NCI-H2029 (cell line): ENCODE measurements at regions not wholly inside any gene's neighbourhood (a gene's known extent, or its start where the extent isn't known, plus 50 kb on each side); places are given as distances from the start of the nearest gene placed in this dataset.

Experiments
- DNase-seq: peaks from one replicate; lab custom pipeline; 2025; lab: John Stamatoyannopoulos, UW

DNA sequence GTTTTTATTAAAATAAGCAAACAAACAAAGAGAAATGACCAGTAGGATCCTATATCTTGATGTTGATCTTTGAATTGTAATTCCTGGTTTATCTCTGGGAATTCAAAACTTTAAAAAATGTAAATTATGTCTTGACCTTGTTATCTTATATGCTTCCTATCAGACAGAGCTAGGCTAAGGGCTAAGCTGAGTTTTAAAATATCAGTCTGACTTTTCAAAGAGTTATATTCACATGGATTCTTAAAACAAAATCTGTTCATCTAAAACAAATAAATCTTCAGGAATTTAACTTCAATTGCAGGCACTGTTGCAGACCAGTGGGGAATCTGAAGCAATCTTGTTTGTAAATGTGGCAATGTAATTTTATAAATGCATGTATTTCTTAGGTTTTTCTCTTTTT is 1144.1 kb downstream of the LRFN5 start:
- DNase-seq, result no peak

DNA sequence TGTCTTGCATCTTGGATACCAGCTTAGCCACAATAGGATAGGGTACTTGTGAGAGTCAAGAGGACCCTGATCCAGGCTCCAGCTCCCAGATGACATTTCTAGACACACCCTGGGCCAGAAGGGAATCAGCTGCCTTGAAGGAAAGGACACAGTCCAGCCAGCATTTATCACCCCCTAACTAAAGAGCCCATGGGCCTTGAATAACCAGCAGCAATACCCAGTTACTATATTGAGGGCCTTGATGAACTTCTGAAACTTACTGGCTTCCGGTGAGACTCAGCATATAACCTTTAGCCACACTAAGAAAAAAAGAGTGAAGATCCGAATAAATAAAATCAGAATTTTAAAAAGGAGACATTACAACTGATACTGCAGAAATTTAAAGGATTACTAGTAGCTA is 1135.4 kb downstream of the LRFN5 start:
- DNase-seq, result no peak

DNA sequence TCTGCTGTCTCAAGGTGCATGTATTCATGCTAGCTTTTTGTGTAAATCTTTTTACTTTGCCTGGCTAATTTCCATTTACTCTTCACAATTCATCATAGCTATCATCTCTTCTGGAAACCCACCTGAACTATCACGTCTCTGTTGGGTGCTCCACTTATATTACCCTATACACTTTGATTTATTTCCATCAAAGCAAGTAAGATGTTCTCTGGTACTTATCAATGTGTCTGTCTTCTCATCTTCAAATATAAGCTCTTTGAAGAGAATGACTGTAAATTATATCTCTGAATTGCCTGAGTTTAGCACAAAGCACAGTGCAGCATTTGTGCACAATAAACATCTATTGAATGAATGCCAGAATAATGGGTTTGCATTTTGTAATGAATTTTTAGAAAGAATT is 1129.7 kb downstream of the LRFN5 start:
- no peak for DNase-seq

DNA sequence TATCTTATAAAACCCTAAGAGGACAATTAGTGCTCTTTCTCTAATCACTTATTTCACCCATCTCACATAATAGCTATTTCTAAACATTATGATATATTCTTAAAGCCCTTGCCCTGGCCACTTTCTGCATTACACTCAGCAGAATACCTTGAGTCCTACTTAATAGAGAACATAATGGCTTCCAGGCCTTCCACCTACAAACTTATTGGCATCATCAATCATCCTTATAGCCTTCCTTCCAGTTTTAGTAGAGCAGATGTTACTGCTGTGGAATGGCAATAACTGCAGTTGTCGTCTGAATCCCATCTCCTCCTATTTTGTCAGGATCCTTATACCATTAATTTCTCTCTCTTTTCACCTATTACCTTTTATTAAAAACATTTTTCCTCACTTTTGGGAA is 1127.4 kb downstream of the LRFN5 start:
- no peak for DNase-seq

DNA sequence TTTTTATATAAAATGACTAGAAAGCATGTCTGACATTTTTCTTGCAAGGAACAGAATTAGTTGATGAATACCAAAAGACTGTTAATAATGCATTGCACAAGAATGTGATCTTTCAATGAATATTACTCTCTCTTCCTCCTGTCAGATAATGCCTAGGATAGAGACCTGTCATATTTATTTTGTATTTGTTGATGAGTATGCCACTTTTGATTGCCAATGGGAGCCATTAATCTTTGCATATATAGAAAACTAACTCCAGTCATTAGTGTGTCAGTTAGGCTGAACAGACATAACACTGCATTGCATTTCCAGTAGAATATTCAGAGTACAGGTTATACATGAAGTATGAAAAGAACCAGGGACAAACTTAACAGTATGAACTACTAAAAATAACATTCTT is 1125.3 kb downstream of the LRFN5 start:
- no peak for DNase-seq

DNA sequence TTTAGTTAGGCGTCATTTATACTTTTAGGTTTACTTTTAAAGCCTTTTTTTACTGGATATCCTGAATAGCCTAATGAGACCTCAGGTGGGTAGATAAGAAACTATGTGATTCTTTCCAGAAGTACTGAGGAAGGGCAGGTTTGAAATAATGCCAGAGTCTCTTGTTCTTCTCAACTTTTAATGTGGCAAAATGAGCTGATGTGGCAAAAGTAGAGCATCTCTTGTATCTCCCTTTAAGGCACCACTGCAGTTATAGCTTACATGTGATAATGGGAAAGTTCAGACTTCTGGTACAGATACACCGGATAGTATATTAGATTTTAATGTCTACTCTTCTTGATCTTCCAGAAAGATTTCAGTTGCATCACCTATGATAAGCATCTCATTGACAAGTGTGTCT is 1124.8 kb downstream of the LRFN5 start:
- no peak for DNase-seq

DNA sequence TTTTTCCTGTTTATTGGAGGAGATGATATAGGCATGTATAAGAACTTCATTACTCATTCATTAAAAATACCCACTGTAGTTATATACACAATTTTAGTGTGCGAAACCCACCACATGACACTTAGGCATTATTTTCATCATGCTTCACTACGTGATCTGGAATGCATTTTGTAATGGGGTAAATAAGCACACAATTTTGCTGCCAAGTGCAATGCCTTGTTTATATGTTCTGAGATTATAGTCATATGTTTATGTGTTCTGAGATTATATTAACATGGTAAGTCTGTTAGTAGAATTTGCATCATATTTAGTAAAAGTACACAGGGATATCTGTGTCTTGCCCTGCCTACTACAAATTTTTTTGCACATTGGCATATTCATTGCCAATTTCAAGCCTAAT is 1123.0 kb downstream of the LRFN5 start:
- no peak for DNase-seq

DNA sequence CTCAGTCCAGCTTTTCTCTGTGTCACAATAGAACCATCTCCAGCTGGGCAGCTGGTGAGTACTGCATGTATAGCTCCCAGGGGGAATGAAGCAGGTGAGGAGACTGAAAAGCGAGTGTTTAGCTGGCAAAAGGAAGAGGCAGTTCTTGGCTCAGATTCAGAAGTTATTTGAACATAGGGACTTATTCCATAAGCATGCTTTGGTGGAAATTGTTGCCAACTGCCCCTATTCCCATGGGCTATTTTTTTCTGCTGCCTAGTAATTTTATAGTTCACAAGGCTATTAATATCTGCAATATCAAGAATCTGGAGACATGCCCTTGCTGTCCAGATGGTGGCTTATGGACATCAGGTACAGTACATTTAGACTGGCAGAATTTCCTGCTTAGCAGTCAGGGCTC is 1112.7 kb downstream of the LRFN5 start:
- DNase-seq, result peak; percentile 72

DNA sequence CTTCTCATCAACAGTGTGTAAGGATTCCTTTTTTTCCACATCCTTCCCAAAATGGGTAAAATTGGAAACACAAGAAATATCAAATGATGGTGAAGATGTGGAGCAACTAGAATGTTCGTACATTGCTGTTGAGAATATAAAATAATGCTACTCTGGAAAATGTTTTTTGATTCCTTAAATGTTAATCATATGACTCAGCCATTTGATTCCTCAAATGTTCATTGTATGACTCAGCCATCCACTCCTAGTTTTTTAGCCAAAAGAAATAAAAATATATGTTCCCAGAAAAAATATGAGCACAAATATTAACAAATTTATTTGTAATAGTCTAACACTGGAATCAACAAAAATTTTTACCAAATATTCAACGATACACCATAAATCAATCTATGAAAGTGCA is 1108.6 kb downstream of the LRFN5 start:
- DNase-seq, result no peak

DNA sequence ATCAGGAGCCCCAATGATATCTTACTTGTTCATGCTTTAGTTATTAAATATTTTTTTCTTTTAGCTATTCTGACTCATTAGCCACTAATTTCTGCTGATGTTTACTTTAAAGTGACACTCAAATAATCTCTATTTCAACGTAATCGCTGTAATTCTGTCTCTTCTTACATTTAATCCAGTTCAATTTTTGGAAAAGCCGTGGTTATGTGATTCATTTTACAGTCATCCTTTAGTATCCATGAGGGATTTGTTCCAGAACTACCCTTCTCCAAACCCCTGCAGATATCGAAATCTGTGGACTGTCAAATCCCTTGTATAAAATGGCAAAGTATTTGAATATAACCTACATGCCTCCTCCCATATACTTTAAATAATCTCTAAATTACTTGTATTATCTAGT is 1103.4 kb downstream of the LRFN5 start:
- DNase-seq, result no peak

DNA sequence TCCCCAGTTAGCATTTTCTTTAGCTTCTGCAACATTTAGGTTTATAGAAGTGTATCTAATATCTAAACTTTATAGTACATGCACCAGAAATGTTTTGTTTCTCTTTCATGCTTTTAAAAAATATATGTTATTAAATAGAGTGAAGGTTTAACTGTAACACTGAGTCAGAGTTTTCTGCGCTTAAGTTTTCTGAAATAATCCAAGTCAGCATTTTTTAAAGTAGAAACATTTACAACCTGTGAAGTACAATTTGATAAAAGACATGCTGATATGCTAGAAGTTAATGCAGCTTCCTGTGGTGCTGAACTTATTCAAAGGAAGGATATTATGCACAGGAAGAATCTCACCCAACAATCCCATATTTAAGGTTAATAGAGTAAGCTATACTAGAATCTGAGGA is 1096.8 kb downstream of the LRFN5 start:
- DNase-seq, result no peak

DNA sequence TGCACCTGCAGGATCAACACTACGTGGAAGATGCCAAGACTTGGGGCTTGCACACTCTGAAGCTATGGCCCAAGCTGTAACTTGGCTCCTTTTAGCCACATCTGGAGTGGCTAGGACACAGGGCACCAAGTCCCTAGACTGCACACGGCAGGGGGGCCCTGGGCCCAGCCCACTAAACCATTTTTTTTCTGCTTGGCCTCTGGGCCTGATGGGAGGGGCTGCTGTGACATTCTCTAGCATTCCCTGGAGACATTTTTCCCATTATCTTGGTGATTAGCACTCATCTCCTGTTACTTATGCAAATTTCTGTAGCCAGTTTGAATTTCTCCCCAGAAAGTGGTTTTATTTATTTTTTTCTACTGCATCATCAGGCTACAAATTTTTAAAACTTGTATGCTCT is 1080.7 kb downstream of the LRFN5 start:
- no peak for DNase-seq

DNA sequence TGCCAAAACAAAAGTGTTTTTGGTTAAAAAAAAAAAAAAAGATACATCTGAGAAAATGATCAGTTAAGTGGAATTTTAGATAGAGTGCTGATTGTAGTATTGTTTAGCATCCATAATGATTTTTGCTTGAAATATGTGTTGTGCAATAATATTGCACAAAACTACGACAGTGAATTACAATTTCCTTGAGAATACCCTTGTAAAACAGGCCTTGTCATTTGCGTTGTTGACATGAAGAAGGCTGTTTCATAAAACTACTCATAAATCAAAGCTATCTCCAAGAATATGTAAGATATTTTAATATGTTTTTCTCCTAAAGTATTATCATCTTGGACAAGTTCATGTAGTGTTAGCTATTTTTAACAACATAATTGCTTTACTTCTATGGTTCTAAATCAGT is 1077.0 kb downstream of the LRFN5 start:
- DNase-seq, result no peak

DNA sequence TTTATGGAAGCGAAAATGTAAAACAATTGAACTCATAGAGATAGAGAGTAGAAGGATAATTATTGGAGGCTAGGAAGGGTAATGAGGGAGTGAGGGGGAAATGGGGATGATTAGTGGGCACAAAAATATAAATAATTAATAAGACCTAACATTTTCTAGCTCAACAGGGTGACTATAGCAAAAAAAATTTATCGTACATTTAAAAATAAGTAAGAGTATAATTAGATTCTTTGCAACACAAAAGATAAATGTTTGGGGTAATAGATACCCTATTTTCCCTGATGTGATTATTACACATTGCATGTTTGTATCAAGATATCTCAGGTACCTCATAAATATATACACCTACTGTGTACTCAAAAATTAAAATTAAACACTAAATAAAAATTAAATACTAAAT is 1070.0 kb downstream of the LRFN5 start:
- no peak for DNase-seq

DNA sequence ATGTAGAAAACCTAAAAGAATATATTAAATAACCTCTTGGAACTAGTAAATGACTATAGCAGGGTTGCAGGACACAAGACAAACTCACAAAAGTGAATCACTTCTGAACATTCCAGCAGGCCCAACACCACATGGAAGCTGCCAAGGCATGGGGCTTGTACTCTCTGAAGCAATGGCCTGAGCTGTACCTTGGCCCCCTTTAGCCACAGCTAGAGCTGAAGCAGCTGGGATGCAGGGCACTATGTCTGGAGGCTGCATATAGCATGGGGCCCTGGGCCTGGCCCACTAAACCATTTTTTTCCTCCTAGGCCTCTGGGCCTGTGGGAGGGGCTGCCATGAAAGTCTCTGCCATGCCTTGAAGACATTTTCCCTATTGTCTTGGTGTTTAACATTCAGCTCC is 1067.3 kb downstream of the LRFN5 start:
- DNase-seq, result no peak

DNA sequence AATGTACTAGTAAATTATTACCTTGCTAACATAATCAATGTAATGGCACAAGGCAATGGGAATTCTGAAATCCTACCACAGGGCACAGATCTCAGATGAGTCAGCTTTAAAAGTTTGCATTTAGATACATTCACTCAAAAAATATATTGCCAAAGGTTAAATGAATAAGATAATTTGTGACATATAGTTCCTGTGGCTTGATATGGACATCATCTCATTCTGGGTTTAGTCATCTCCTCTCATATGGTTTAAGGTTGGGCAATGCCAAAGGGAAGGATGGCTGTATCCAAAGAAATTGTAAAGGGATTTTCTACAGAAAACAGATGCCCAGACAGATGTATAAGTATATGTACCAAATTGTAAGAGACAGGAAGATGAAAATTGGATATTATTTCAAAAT is 1065.0 kb downstream of the LRFN5 start:
- no peak for DNase-seq

DNA sequence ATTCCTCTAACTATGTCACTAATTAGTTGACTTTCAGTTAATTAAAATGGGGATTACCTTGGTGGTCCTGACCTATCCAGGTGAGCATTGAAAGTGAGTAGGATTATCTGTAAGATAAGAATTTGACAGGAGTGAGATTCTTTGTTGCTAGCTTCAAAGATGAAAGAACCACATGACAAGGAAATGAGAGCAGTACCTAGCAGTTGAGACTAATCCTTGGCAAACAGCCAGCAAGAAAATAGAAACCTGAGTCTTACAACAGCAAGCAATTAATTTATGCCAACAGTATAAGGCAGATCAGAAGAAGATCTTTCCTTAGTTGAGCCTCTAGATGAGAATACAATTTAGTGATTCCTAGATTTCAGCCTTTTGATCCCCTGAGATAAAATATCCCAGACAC is 1058.4 kb downstream of the LRFN5 start:
- no peak for DNase-seq

DNA sequence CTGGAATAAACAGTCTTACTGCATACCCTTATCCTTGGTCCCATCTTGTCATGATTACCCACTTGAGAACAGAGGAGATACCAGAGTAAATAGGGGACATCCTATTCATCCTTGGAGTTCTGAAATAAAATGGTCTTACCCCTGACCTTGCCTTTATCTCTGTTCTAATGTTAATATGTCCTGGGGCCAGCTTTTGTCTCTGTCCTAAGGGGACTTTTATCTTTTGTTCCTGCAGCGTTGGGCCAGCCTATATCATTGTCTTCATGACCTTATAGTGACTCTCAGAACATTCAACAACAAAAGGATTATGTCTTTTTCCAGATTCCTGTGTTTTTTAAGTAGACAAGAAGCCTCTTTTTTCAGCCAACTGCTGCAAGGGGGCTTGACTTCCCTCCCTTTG is 1057.5 kb downstream of the LRFN5 start:
- DNase-seq, result no peak

DNA sequence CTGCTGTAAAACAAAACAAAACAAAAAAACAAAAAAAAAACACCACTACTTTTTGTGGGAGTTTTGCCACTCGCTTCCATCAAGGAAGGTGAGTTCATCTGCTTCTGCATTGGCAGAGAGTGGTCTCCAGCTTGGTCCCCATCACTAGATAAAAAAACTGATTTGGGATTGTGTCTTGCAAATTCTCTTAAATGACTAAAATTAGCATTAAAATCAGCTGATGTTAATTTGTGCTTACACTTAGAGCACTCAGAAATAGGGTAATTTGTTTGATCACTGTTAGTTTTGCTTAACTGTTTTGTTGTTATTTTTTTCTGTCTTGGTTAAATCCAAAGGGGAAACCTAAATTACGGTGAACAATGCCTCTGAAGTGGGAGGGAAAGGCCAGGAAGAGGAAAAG is 1048.0 kb downstream of the LRFN5 start:
- no peak for DNase-seq

DNA sequence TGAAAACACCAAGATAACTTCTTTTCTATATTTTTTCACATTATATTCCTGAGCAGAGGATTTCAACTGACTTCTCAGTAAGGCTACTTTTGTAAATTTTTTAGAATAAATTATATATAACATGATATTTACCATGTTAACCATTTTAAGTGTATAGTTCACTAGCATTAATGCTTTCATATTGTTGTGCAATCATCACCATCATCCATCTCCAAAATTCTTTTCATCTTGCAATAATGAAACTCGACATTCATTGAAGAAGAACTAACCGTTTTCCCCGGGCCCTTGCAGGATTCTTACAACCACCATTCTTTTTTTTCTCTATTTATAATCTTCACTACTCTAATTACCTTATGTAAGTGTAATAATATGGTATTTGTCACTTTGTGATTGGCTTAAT is 1036.1 kb downstream of the LRFN5 start:
- DNase-seq, result no peak

DNA sequence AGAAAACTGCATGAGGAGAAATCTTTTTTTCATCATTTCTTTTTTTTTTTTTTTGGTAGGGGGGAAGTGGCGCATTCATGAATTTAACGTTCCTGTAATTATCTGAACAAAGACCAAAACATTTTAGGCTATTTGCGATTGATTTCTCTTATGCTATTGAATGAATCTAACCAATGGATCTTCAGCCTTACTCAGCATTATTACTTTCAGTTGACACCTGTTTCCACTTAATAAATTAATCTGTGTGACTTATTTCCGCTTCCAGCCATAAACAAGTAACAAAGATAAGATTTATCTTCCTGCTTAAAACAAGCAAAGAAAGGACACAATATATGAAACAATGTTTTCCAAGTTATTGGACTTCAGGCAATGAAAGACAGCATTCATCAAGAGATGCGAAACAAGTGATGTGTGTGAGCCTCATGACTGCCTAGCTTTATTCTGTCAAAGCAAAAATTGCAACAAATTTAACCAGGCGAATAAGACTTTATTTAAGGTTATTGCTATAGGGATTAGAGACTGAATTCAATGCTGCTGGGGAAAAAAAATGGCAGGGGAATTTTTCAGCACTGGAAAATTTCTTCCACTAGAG is 1026.9 kb downstream of the LRFN5 start:
- no peak for DNase-seq

DNA sequence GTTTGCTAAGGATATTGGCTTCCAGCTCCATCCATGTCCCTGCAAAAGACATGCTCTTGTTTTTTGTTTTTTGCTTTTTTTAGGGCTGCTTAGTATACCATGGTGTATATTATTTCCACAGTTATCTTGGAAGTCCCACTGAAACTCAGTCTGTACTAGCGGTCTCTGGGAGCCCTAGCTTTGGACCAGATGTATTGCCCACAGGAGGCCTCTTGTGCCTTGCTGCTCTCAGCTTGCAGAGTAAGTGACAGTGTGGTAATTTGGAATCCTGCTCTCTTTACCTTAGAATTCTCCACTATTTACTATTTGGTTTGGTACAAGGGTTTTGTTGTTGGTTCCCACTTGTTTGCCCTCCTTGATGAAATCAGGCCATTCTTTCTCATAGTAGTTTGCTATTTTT is 1022.9 kb downstream of the LRFN5 start:
- no peak for DNase-seq

DNA sequence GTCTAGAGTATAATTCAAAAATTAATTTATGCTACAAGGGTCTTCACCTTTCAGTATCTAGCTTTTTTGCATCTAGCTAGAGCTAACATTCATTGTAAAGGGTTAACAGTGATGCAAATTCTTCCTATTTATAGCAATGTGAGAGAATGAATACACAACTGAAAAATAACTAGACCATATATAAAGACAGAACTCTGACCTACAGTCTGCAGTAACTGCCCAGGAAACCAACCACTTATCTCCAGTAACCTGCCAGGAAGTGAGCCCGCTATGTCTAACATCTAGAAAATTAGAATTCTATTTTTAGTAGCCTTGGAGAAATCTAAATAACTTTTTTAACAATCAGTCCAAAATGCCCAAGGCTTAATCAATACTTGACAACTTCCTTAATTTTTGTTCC is 1021.9 kb downstream of the LRFN5 start:
- no peak for DNase-seq

DNA sequence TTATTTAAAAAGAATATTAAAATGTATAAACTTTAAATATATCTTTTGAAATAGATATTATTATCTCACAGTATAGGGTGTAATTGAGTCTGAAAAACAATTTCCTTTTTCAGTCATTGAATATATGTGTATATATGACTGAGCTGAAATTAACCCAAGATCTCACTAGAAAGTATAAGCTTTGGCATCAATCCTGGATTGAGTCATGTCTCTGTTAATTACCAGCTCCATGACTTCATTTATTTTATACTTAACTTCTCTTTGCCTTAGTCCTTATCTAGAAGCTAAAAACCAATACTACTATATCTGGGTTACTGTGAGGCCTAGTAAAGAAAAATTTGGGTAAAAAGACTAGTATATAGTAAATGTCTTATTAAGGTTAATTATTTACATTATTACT is 1020.3 kb downstream of the LRFN5 start:
- no peak for DNase-seq
